GM23338 (cell line): ENCODE measurements at regions not wholly inside any gene's neighbourhood (a gene's known extent, or its start where the extent isn't known, plus 50 kb on each side); places are given as distances from the start of the nearest gene placed in this dataset.

Source experiments
- CTCF ChIP-seq, 2 experiments: fragments of 200-600 bp in 1 of 2; sonication (generic) in 1 of 2; conservative IDR thresholded peaks; 2 replicates each; pipeline versions ENCODE4 v1.5.1 to v1.6.1; 2016 to 2017; ENCODE audit warnings: antibody characterized with exemption in 2 of 2, low read depth in 2 of 2, mild to moderate bottlenecking in 2 of 2, moderate library complexity in 1 of 2
- EZH2 ChIP-seq: fragments of 200-600 bp; sonication (generic); IDR thresholded peaks from one replicate; pipeline ENCODE4 v1.8.0; 2017; ENCODE audit warnings: antibody characterized with exemption, mild to moderate bottlenecking, low read depth; ENCODE audit not compliant: unreplicated experiment
- REST ChIP-seq: IDR thresholded peaks from one replicate; pipeline ENCODE4 v1.6.1; 2018; ENCODE audit warnings: antibody characterized with exemption; ENCODE audit not compliant: unreplicated experiment

GRCh38 chr7:24192691-24193090, 91.3 kb upstream of the NPY start:
- TF ChIP-seq CTCF (conservative IDR thresholded peaks at IDR 0.05; ENCODE audit: low read depth in 2 of 2): no peak
- no peak for TF ChIP-seq EZH2
- TF ChIP-seq REST: no peak
